ENCODE measurements at regions not wholly inside any gene's neighbourhood (a gene's known extent, or its start where the extent isn't known, plus 50 kb on each side); places are given as distances from the start of the nearest gene placed in this dataset.

DNA sequence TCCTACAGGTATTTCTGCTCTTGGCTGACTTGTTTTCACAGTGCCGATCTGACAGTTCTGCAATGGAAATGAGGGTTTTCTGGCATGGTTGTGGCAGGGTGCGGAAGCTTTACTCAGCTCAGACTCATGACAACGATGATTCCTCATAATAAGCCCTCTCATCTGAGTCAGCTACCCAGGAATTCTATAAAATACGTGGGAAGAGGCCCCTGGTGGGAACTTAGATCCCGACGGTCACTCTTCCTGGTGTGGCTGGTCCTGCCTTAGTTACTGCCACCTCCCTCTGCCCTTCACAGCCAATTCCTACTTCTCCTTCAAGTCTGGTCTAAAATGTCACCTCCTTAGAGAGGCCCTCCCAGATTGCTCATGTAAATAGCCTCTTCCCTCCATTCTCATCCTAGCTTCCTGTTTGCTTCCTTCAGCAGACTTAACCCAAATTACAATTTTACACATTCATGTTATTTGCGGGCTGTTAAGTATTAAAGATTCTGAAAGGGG is 104.2 kb upstream of the MAP1LC3B2 start:
- DNase-seq (no peak), ATAC-seq (no peak)
- Mint-ChIP-seq H3K9me3 (no peaks in the 10 kb centered on the region), H3K4me3 (no peak overlapping the region), H3K36me3 (ENCODE audit: low read depth) (no peaks in the 10 kb centered on the region), H3K27ac (no peak overlapping the region), H3K27me3 (no peaks in the 10 kb centered on the region), H3K4me1 (ENCODE audit: low read depth) (no peaks in the 10 kb centered on the region)
- TF ChIP-seq, protein P1, sequence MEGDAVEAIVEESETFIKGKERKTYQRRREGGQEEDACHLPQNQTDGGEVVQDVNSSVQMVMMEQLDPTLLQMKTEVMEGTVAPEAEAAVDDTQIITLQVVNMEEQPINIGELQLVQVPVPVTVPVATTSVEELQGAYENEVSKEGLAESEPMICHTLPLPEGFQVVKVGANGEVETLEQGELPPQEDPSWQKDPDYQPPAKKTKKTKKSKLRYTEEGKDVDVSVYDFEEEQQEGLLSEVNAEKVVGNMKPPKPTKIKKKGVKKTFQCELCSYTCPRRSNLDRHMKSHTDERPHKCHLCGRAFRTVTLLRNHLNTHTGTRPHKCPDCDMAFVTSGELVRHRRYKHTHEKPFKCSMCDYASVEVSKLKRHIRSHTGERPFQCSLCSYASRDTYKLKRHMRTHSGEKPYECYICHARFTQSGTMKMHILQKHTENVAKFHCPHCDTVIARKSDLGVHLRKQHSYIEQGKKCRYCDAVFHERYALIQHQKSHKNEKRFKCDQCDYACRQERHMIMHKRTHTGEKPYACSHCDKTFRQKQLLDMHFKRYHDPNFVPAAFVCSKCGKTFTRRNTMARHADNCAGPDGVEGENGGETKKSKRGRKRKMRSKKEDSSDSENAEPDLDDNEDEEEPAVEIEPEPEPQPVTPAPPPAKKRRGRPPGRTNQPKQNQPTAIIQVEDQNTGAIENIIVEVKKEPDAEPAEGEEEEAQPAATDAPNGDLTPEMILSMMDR (IDR thresholded peaks at IDR 0.05), result no peak
- ChIA-PET CTCF (no interaction called here), POLR2A (no interaction called here)
- intact Hi-C loops (cut with micrococcal nuclease), result no loop called here

DNA sequence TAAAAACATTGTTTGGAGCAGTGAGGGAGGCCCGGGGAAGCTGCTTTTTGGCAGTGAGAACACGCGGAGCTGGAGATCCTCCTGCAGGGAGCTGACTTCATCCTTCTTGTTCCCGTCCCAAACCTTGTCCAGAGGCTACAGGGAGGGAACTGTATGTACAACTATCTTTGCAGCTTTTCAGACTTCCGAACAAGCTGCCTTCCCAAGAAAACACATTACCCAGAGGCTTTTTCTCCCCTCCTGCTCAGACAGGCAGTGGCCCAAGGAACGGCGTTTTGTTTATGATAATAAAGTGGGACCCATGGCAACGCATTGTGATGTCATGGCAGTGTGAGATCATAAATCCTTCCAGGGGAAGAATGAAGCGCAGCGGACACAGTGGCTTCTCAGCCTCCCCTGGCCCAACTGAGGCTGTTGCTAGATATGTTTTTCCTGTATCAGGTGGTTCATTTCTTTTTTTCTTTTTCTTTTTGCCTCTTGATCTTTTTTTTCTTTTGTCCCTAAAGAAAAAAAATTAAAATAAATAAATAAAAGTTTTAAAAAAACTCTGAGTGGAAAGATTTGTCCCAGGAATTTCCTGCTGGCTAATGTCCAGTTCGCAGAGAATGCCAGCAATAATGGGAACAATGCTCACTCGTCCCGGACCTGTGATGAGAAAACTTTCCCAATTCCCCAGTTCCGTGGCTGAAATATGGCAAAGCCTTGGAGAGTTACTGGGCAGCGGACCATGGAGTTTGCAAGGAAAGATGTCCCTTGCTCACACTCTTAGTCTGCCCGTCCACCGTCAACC is 103.4 kb upstream of the MAP1LC3B2 start:
- no peak for DNase-seq
- ChIA-PET POLR2A (no interaction called here), CTCF (no interaction called here)
- Mint-ChIP-seq H3K4me3 (no peak overlapping the region), H3K27ac (no peak overlapping the region), H3K4me1 (ENCODE audit: low read depth) (no peaks in the 10 kb centered on the region), H3K36me3 (ENCODE audit: low read depth) (no peaks in the 10 kb centered on the region), H3K9me3 (no peaks in the 10 kb centered on the region), H3K27me3 (no peaks in the 10 kb centered on the region)
- ATAC-seq, result no peak
- TF ChIP-seq, protein P1 (IDR thresholded peaks at IDR 0.05), result no peak
- intact Hi-C loops (cut with micrococcal nuclease), result no loop called here

DNA sequence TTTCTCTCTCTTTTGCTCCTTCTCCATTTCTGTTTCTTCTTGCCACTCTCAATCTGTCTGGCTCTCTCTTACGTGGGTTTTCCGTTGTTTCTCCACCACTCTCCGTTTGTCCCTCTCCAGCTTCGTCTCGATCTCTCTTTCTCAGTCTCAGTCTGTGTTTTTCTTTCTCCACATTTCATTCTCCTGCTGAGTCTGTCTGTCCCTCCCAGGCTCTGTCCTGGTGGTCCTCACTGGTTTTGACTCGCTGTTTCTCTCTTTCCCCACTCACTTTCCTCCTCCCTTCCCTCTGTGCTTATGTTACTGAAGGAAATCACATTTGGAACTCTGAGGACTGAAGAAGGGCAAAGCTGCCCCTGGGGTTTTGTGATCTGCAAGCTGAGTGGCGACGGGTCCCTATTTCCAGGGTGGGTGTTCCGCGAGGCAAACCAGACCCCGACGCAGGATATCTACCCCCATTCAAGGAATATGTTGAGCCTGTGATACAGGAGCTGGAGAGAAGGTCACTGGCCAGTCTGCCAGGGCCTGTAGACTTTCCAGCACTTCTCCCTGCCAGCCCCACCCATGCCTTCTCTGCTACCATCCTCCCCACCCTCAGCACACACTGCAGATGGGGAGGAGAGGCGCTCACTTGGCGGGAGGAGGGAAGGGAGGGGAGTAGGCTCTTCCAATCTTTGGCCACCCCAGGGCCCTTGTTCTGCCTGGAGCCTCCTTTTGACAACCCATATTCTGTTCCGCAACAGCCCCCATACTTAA is 102.7 kb upstream of the MAP1LC3B2 start:
- ChIA-PET POLR2A (no interaction called here), CTCF (no interaction called here)
- H3K27me3 Mint-ChIP-seq, result no peaks in the 10 kb centered on the region
- no peak for ATAC-seq
- H3K9me3 Mint-ChIP-seq, result no peaks in the 10 kb centered on the region
- H3K36me3 Mint-ChIP-seq (ENCODE audit: low read depth), result no peaks in the 10 kb centered on the region
- intact Hi-C loops (cut with micrococcal nuclease), result no loop called here
- no peak for DNase-seq
- no peak overlapping the region for H3K27ac Mint-ChIP-seq
- no peaks in the 10 kb centered on the region for H3K4me1 Mint-ChIP-seq (ENCODE audit: low read depth)
- TF ChIP-seq, protein P1 (IDR thresholded peaks at IDR 0.05), result no peak
- no peak overlapping the region for H3K4me3 Mint-ChIP-seq

DNA sequence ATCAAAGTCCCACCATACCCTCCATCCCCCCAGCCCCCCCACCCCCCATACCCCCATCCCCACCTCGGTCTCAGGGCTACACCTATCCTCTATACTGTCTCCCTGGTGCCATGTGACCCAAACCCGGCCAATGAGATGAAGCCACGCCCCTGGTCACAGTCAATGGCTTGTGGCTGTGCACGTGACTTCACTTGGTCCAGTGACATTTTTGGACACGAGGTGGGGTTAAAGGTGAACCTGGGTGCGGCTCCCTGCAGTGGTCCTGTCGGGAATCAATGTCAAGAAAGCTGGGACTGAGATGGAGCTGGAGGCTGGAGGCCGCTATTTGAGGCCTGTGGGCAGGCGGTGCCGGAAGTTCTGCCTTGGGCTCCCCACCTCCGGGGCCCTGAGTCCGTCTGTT is 100.7 kb upstream of the MAP1LC3B2 start:
- no peak overlapping the region for H3K27ac Mint-ChIP-seq
- no peaks in the 10 kb centered on the region for H3K9me3 Mint-ChIP-seq
- TF ChIP-seq, protein P1 (IDR thresholded peaks at IDR 0.05), result no peak
- ChIA-PET CTCF (no interaction called here), POLR2A (no interaction called here)
- ATAC-seq (no peak), DNase-seq (no peak)
- no peaks in the 10 kb centered on the region for H3K4me1 Mint-ChIP-seq (ENCODE audit: low read depth)
- H3K36me3 Mint-ChIP-seq (ENCODE audit: low read depth), result no peaks in the 10 kb centered on the region
- intact Hi-C loops (cut with micrococcal nuclease), result no loop called here
- no peak overlapping the region for H3K4me3 Mint-ChIP-seq
- no peaks in the 10 kb centered on the region for H3K27me3 Mint-ChIP-seq
